GM12865 (cell line): ENCODE measurements at regions not wholly inside any gene's neighbourhood (a gene's known extent, or its start where the extent isn't known, plus 50 kb on each side); places are given as distances from the start of the nearest gene placed in this dataset.

Experiments
- DNase-seq: peaks from one replicate; pipeline ENCODE4 v3.0.0; 2010; ENCODE audit warnings: low read depth
- H3K4me3 ChIP-seq: 2 replicates; pipeline ENCODE4 v1.5.1; 2011; ENCODE audit warnings: mild to moderate bottlenecking, low read depth, low read length, control low read depth
- CTCF ChIP-seq: IDR thresholded peaks from 2 replicates; pipeline ENCODE4 v1.5.1; 2011; ENCODE audit warnings: low read length, control low read depth, low read depth, inconsistent platforms; ENCODE audit not compliant: insufficient read depth; ENCODE audit errors: missing control alignments

- peak; percentile 31 for TF ChIP-seq CTCF
- DNase-seq, result peak; percentile 10
These were observed 56.3 kb upstream of the EYA4 start for GRCh38 chr6:133184798-133185372.

DNA sequence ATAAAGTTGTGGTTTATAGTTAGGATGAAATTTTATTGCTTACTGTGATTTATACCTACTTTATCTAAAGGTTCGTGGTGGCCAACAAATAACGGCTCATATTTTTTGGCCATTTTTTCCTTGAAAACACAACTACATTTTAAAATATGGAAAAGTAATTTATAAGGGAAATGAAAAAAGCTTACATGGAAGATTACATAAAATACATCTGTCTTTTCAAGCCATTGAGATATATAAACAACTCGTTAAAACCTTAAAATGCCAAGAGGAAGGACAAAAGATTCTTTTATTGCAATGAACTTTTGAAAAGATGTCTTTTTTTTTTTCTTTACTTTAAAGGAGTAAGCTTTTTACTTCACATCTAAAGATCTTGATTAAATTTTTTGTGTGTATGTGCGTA is 55.4 kb upstream of the EYA4 start:
- DNase-seq, result no peak
- H3K4me3 ChIP-seq, result no peak overlapping the region
- TF ChIP-seq CTCF, result no peak

More at GRCh38 chr6:133184798-133185372, 56.3 kb upstream of the EYA4 start:
- H3K4me3 ChIP-seq, result no peak overlapping the region

GRCh38 chr6:133187114-133187513 is 54.0 kb upstream of the EYA4 start:
- no peak for TF ChIP-seq CTCF
- DNase-seq, result no peak
- no peak overlapping the region for H3K4me3 ChIP-seq

- no peak for TF ChIP-seq CTCF
- H3K4me3 ChIP-seq, result no peak overlapping the region
- DNase-seq, result no peak
These were observed 53.3 kb upstream of the EYA4 start for GRCh38 chr6:133187657-133188453.

DNA sequence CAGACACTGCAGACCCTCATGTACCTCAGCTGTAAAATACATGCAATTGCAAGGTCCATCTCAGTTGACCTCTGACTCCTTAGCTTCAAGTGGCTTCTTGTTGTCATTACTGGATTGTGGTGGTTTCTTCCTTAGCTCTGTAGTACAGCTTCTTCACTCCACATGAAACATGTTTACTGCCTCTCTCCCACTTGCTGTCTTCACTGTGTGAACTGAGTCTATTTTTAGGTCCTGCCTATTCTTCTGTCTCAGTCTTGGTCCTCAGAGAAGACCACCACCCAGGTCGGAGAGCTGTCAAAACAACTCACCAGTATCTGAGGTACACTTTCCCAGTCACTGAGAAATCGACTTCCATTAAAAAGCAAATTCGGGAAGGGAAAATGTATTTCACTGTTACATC is 50.2 kb upstream of the EYA4 start:
- no peak overlapping the region for H3K4me3 ChIP-seq
- DNase-seq, result no peak
- no peak for TF ChIP-seq CTCF

DNA sequence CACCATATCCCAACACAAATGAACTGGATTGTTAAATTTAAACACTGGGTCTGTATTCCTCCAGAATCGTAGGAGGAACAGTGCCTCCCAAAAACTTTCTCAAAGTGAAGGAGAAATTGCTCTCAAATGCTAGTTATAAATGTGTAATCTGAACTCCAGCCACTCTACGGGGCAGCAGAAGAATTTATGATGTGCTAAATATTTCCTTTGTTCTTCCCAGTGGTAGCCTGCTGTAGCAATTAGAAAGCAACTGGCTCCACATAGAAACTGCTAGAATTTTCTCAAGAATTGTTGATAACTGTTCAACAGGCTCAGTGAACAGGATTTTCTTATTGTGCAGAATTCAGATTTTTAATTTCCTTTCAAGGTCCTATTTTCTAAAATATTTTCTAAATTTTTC is 49.8 kb upstream of the EYA4 start:
- DNase-seq, result no peak
- H3K4me3 ChIP-seq, result no peak overlapping the region
- no peak for TF ChIP-seq CTCF
